Cardiac fibroblast (primary cell): ENCODE measurements at regions not wholly inside any gene's neighbourhood (a gene's known extent, or its start where the extent isn't known, plus 50 kb on each side); places are given as distances from the start of the nearest gene placed in this dataset.
A peak's percentile ranks its signal among the peaks of the same experiment; 100 is the strongest.

Experiments
- DNase-seq, 2 donors: peaks; one replicate each; pipeline versions ENCODE4 v3.0.0 to v3.0.0-alpha.2; 2010; ENCODE audit warnings: low read depth in 2 of 2
- H3K4me3 ChIP-seq, 2 donors: replicated peaks in 1 of 2; 1 replicate in 1 of 2; 2 replicates in 1 of 2; pipeline ENCODE4 v1.5.1; 2011; ENCODE audit warnings: low read depth in 2 of 2, low read length in 2 of 2, mild to moderate bottlenecking in 2 of 2, moderate library complexity in 1 of 2
- TF ChIP-seq, protein P1 (sequence below): IDR thresholded peaks from one replicate; pipeline ENCODE4 v1.5.1; 2011; ENCODE audit warnings: low read depth, mild to moderate bottlenecking, low read length, inconsistent platforms

DNA sequence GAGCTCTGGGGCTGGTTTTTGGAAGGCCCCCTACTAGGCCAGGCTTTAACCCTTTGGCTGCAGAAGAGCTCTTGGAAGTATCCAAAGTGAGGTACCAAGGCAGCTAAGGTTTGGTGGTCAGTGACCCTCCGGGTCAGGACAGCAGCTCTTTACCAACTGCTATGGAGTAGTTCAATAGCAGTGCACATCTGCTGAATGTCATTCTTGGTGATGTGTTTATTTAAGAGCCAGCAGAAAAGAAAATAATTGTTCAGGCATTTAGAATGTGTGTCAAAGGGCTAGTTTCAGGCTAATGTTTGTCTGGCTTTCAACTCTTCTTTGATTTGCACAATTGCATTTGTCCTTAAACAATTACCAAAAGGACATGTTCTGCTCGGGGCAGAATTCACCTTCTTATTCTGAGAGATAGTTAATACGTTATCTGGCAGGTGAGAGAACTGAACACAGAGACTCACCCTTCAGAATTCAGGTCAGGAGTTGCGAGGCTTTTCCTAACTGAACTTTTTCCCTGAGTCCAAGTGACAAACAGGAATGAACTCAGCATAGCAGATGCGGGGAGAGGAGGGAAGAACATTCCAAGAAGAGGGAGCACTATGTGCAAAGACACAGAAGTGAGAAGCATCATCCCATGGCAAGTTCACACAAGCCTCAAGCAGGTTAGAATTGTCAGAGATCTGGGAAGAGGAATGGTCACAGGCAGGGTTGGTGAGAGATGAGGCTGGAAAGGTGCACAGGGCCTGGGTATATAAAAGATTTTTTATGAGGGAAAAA lies 556.7 kb upstream of the TLE4 start:
- DNase-seq, result no peak
- TF ChIP-seq, protein P1, sequence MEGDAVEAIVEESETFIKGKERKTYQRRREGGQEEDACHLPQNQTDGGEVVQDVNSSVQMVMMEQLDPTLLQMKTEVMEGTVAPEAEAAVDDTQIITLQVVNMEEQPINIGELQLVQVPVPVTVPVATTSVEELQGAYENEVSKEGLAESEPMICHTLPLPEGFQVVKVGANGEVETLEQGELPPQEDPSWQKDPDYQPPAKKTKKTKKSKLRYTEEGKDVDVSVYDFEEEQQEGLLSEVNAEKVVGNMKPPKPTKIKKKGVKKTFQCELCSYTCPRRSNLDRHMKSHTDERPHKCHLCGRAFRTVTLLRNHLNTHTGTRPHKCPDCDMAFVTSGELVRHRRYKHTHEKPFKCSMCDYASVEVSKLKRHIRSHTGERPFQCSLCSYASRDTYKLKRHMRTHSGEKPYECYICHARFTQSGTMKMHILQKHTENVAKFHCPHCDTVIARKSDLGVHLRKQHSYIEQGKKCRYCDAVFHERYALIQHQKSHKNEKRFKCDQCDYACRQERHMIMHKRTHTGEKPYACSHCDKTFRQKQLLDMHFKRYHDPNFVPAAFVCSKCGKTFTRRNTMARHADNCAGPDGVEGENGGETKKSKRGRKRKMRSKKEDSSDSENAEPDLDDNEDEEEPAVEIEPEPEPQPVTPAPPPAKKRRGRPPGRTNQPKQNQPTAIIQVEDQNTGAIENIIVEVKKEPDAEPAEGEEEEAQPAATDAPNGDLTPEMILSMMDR, result no peak
- H3K4me3 ChIP-seq, result no peak overlapping the region

DNA sequence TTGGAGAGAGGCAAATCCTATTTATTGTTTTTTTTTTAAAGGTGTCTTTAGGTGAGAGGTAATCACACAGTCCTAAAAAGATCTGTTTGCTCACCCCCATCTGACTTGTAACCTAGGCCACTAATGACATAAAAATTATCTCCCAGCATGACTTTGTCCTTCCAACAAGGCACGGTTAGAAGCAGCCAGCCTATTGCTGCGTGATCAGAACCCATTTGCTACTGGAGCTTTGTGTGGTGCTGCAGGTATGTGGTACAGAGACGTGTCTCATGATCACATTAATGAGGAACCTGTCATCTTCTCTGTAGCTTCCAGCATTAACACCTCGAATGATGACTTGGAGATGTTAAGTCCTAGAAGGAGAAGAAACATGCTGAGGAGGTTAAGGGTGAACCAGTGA lies 555.8 kb upstream of the TLE4 start:
- DNase-seq, result no peak
- no peak overlapping the region for H3K4me3 ChIP-seq
- TF ChIP-seq, protein P1, result no peak

DNA sequence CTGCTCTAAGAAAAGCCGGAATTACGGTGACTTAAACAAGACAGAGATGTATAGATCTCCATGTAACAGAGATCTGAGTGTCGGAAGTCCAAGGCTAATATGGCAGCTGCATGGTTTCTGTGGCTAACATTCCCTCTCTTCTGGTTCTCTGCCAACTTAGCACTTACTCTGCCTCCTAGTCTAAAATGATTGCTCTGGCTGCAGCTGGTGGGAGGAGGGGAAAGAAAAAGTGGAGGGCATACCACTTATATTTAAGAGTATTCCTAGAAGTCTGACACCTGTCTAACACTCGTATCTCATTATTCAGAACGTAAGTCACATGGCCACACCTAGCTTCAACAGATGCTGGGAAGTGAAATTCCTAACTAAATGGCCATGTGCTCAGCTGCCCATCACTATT lies 551.5 kb upstream of the TLE4 start:
- H3K4me3 ChIP-seq, result no peak overlapping the region
- TF ChIP-seq, protein P1, result no peak
- no peak for DNase-seq

DNA sequence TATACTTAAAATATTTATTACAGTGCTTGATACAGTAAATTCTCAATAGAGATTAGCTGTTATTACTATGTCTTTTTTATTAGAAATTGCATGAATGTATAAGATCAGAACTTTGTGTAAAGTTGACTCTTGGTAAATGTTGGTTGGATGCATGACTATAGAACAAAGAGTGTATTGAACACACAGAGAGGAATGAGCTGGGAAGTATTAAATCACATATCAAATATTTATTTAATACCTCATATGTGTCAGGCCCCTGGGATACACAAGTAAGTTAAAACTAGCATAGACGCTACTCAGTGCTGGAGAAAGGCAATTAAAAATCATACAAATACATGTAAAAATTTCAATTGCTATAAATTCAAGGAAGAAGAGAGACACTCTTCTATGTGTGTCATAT lies 550.7 kb upstream of the TLE4 start:
- TF ChIP-seq, protein P1, result no peak
- DNase-seq, result no peak
- no peak overlapping the region for H3K4me3 ChIP-seq

DNA sequence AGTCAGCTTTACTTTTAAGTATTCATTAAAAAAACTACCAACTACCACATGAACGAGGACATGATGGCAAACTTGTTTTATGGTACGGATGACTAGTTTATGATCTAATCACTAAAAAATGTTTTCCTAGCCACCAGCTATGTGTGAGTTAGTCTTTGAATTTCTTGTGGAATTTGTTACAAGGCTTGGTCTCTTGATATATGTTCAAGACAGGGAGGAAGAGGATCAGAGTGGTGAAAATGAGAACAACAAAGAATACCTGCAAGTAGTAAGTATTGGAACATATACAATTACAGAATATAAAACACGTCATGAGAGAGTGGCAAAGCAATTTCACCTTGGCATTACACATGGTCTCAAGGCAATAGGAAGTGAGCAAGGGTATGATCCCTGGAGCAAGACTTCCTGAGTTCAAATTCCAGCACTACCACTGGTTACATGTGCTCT lies 548.6 kb upstream of the TLE4 start:
- DNase-seq, result peak; percentile 66 to 93
- no peak overlapping the region for H3K4me3 ChIP-seq
- TF ChIP-seq, protein P1, result no peak

DNA sequence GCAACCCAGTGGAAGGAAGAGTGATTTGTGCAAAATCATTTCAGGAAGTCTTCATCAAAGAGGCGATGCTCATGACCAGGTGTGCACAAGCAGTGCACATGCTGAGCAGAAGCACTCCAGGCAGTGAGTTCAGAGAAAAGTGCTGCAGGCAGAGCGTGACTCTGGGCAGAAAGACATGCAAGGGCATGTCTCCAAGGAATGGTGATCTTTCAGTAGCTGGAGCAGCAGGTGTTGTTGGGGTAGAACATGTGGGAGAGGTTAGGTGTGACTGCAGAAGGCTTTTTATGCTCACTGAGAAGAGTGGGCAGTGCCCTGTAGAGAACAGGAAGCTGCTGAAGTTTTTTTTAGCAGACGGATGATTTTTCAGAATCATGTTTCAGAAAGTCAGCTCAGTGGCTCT lies 545.4 kb upstream of the TLE4 start:
- DNase-seq, result no peak
- no peak overlapping the region for H3K4me3 ChIP-seq
- TF ChIP-seq, protein P1, result no peak

DNA sequence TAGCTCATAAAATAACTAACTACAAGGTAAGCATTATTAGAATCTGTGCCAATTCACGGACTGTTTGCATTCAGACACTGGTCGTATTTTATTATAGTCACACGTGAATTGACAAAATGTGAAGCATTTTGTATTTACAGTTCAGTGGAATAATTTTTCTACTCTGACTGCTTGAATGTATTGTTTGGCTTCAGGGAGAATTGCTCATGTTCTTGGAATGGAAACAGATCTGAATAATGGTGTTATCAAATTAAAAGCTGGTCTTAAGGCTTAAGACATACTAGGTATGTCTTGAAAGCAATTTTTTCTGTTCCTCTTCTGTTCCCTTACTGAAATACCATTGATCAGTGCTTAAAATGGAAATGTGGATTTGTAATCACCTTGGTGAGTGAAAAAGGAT lies 543.7 kb upstream of the TLE4 start:
- TF ChIP-seq, protein P1, result no peak
- H3K4me3 ChIP-seq, result no peak overlapping the region
- peak in 1 of 2 donors; percentile 51 for DNase-seq
